Stomach (tissue), 4 donors: ENCODE measurements at regions not wholly inside any gene's neighbourhood (a gene's known extent, or its start where the extent isn't known, plus 50 kb on each side); places are given as distances from the start of the nearest gene placed in this dataset.

Source experiments
- CTCF ChIP-seq, 7 experiments: fragments of 450-650 bp in 4 of 7; fragments of 200-600 bp in 3 of 7; sonication (generic) in 3 of 7; IDR thresholded peaks; one replicate each; pipeline ENCODE4 v1.5.1; 2016 to 2019; ENCODE audit warnings: antibody characterized with exemption in 7 of 7, control low read depth in 2 of 7, mild to moderate bottlenecking in 1 of 7
- EP300 ChIP-seq: sonication (generic); formaldehyde crosslinking; IDR thresholded peaks from one replicate; pipeline ENCODE4 v1.6.1; 2017; ENCODE audit warnings: antibody characterized with exemption
- POLR2AphosphoS5 ChIP-seq, 3 donors: sonication (generic); formaldehyde crosslinking; IDR thresholded peaks; one replicate each; pipeline ENCODE4 v1.6.1; 2016; ENCODE audit warnings: antibody characterized with exemption in 3 of 3

GRCh38 chr14:81605660-81606059 lies 72.0 kb upstream of the SEL1L start:
- no peak for TF ChIP-seq CTCF (IDR thresholded peaks at IDR 0.05)
- no peak for TF ChIP-seq POLR2AphosphoS5 (IDR thresholded peaks at IDR 0.05)
- no peak for TF ChIP-seq EP300
